Nephron (organoid): ENCODE measurements at regions not wholly inside any gene's neighbourhood (a gene's known extent, or its start where the extent isn't known, plus 50 kb on each side); places are given as distances from the start of the nearest gene placed in this dataset.

ENCODE experiments used
- H3K27ac Mint-ChIP-seq, 3 experiments: 2 replicates each; pipeline ENCODE4 v1.8.0; 2020; ENCODE audit warnings: mixed read lengths in 3 of 3, mild to moderate bottlenecking in 2 of 3, moderate library complexity in 1 of 3
- H3K27me3 Mint-ChIP-seq: 2 replicates; pipeline ENCODE4 v1.8.0; 2021; ENCODE audit warnings: low read depth, mild to moderate bottlenecking, moderate library complexity, mixed read lengths
- H3K36me3 Mint-ChIP-seq: 2 replicates; pipeline ENCODE4 v1.8.0; 2020; ENCODE audit warnings: low read depth, mixed read lengths
- H3K4me1 Mint-ChIP-seq: 2 replicates; pipeline ENCODE4 v1.8.0; 2020; ENCODE audit warnings: mixed read lengths
- H3K4me3 Mint-ChIP-seq, 3 experiments: 2 replicates each; pipeline ENCODE4 v1.8.0; 2020; ENCODE audit warnings: mild to moderate bottlenecking in 3 of 3, mixed read lengths in 3 of 3, moderate library complexity in 2 of 3
- H3K9me3 Mint-ChIP-seq: 2 replicates; pipeline ENCODE4 v1.8.0; 2020; ENCODE audit warnings: mixed read lengths
- TF ChIP-seq, protein P1 (sequence below), 3 experiments: fragments of 200-600 bp; sonication (generic); IDR thresholded peaks; one replicate each; pipeline ENCODE4 v1.5.0; 2021; ENCODE audit warnings: antibody characterized with exemption in 3 of 3; ENCODE audit not compliant: unreplicated experiment in 3 of 3

DNA sequence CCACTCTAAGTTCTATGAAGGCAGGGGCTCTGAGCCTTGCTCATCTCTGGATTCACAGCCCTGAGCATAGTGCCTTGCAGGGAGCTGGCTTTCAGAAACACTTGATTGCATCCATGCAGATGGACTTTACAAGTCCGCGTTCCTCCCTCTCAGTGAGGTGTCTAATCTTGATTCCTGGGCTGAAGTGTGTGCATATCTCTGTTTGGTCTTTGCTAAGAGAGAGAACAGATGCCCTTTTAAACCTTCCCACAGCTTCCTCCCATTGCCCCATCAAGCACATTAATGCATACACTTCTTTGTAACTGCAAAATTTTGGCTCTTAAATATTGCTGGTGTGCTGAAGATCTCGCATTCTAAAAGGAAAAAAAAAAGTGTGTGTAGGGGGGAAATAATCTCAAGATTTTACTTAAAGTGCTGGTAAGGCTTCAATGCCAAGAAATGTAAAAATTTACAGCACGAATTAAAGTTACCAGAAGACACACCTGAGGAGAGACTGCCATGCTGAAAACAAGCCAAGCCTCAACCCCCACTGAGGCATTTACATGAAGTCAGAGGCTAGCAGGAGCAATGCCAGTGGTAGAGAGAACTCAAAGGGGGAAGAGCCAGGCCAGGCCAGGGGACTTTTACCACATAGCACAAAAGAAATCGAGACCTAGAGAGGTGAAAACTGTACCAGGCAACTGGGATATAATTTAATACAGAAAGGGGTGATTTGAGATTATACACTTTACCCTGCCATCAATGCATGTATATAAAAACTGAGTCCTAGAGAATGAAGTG lies 492.1 kb downstream of the SOX6 start:
- Mint-ChIP-seq H3K27ac (no peak overlapping the region), H3K27me3 (peaks cover 8% of the 10 kb centered on the region), H3K4me3 (no peak overlapping the region), H3K4me1 (peaks cover 9% of the 10 kb centered on the region), H3K9me3 (peaks cover 2% of the 10 kb centered on the region), H3K36me3 (no peaks in the 10 kb centered on the region)
- TF ChIP-seq, protein P1, sequence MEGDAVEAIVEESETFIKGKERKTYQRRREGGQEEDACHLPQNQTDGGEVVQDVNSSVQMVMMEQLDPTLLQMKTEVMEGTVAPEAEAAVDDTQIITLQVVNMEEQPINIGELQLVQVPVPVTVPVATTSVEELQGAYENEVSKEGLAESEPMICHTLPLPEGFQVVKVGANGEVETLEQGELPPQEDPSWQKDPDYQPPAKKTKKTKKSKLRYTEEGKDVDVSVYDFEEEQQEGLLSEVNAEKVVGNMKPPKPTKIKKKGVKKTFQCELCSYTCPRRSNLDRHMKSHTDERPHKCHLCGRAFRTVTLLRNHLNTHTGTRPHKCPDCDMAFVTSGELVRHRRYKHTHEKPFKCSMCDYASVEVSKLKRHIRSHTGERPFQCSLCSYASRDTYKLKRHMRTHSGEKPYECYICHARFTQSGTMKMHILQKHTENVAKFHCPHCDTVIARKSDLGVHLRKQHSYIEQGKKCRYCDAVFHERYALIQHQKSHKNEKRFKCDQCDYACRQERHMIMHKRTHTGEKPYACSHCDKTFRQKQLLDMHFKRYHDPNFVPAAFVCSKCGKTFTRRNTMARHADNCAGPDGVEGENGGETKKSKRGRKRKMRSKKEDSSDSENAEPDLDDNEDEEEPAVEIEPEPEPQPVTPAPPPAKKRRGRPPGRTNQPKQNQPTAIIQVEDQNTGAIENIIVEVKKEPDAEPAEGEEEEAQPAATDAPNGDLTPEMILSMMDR (IDR thresholded peaks at IDR 0.05; ENCODE audit: unreplicated experiment in 3 of 3) = no peak

DNA sequence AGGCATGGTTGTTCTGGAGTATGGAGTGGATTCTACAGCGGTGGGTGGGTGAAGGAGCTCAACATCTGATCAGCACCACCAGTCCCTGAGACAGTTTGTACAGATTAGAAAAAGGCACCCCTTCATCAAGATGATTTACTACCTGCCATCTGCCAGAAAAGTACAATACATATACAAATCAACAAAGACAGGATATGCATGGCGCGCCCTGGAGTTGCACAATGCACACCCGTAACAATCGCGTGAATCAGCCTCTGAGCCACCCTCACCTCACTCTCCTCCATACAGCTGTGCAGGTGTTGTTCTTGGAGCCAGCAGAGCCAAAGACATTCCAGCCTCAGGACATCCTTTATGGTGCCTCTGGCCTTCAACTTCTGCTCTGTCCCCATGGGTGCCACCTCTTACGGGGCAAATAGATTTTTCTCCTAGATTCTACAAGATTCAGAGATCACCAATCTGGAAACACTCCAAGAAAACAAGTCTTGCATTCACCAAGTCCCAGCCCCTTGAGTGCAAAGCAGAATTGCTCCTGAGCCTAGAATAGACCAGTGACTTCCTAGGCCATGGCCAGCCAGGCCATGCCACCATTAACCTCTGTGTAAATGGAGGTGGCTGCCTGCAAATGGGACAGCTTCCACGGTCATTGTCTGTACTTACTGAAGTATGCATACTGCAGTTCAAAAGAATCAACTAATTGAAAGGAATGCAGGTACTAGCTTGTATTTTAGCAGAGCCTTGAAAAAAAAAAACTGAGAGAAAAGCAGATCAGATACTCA lies 490.9 kb downstream of the SOX6 start:
- H3K36me3 Mint-ChIP-seq = no peaks in the 10 kb centered on the region
- peaks cover 2% of the 10 kb centered on the region for H3K9me3 Mint-ChIP-seq
- peaks cover 9% of the 10 kb centered on the region for H3K4me1 Mint-ChIP-seq
- no peak overlapping the region for H3K27ac Mint-ChIP-seq
- TF ChIP-seq, protein P1 (IDR thresholded peaks at IDR 0.05; ENCODE audit: unreplicated experiment in 3 of 3) = no peak
- H3K27me3 Mint-ChIP-seq = peaks cover 2% of the 10 kb centered on the region
- no peak overlapping the region for H3K4me3 Mint-ChIP-seq

DNA sequence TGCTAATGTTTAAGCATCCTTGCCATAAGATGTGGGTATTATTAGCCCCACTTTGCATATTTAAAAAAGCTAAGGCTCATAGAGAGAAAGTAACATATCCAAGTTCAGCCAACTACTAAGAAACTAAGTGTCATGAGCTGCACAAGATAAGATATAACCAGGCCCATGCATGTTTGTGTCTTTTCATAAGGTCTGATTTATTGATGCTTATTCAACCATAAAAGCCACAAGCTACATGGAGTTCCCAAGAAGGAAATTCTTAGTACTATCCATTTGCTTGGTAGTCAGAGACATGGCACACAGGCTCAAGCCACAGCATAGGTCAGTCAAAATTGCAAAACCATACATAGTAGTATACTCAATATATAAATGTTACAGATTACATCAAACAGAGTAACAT lies 488.5 kb downstream of the SOX6 start:
- Mint-ChIP-seq H3K9me3 (peaks cover 2% of the 10 kb centered on the region), H3K27me3 (no peaks in the 10 kb centered on the region), H3K4me3 (no peak overlapping the region), H3K27ac (no peak overlapping the region), H3K36me3 (no peaks in the 10 kb centered on the region), H3K4me1 (peaks cover 30% of the 10 kb centered on the region)
- TF ChIP-seq, protein P1 (IDR thresholded peaks at IDR 0.05; ENCODE audit: unreplicated experiment in 3 of 3) = no peak

DNA sequence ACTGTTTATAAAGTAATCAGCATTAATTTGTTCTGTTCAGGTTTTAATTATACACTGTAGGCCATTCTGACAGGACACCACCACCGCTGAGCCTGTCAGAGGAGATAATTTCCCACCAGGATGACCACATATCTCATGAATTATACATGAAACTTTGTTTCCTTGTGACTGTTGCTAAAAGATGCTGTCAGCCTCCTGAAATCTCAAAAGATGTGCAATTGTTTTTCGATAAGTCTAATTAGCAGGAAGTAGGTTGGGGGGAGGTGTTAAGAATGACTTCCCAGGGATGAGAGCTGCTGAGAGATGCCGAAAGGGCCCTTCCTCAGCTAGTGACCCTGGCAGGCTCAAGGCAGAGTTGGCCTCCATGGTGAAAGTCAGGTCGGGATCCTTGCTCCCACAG lies 485.4 kb downstream of the SOX6 start:
- H3K27ac Mint-ChIP-seq = no peak overlapping the region
- H3K4me1 Mint-ChIP-seq = peaks cover 21% of the 10 kb centered on the region
- no peaks in the 10 kb centered on the region for H3K36me3 Mint-ChIP-seq
- TF ChIP-seq, protein P1 (IDR thresholded peaks at IDR 0.05; ENCODE audit: unreplicated experiment in 3 of 3) = no peak
- H3K27me3 Mint-ChIP-seq = peaks cover 7% of the 10 kb centered on the region
- no peak overlapping the region for H3K4me3 Mint-ChIP-seq
- H3K9me3 Mint-ChIP-seq = peaks cover 5% of the 10 kb centered on the region

DNA sequence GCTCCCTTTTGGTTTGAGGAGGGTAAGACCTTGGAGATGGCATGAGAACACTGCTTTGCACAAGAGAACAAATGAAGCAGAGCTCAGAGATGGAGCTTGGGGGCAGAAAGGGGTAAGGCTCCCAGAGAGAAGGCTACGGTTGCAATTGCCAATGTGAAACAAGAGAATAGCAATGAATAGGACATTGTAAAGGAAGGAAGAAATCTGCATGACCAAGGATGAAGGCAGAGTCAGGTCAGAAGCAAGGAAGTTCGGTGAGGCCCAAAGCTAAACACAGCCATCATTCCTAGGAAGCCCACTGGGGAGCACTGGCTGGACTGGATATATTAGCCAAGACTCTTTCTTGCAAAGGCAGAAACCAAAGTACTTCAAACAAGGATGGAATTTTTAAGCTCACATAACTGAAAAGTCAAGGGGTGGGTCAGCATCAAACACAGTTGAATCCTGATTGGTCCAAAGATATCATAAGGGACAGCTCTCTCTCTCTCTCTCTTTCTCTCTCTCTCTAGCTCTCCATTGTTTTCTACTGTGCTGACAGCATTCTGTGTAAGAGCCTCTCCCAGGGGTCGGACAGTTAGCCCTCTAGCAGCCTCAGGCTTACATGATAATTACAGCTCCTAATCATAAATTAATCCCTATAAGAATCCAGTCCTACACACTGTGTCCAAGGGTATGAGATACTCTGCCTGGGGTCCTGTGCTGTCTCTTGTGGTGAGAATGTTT lies 484.3 kb downstream of the SOX6 start:
- TF ChIP-seq, protein P1 (IDR thresholded peaks at IDR 0.05; ENCODE audit: unreplicated experiment in 3 of 3) = no peak
- Mint-ChIP-seq H3K27me3 (peaks cover 7% of the 10 kb centered on the region), H3K36me3 (no peaks in the 10 kb centered on the region), H3K9me3 (peaks cover 3% of the 10 kb centered on the region), H3K27ac (no peak overlapping the region), H3K4me1 (peaks cover 21% of the 10 kb centered on the region), H3K4me3 (no peak overlapping the region)
